Fibroblast of lung (primary cell): ENCODE measurements at regions not wholly inside any gene's neighbourhood (a gene's known extent, or its start where the extent isn't known, plus 50 kb on each side); places are given as distances from the start of the nearest gene placed in this dataset.

Experiments
- EZH2 ChIP-seq: IDR thresholded peaks from 2 replicates; pipeline ENCODE4 v1.5.1; 2012; ENCODE audit warnings: low read length, control low read depth, mild to moderate bottlenecking; ENCODE audit errors: missing control alignments
- TF ChIP-seq, protein P1 (sequence below), 2 donors: IDR thresholded peaks in 1 of 2; conservative IDR thresholded peaks in 1 of 2; 1 replicate in 1 of 2; 2 replicates in 1 of 2; pipeline ENCODE4 v1.5.1; 2011 to 2012; ENCODE audit warnings: low read length in 2 of 2, control low read depth in 1 of 2, inconsistent platforms in 1 of 2, low read depth in 1 of 2, mild to moderate bottlenecking in 1 of 2

GRCh38 chr2:120909102-120909501, 173.4 kb downstream of the GLI2 start:
- TF ChIP-seq, protein P1, sequence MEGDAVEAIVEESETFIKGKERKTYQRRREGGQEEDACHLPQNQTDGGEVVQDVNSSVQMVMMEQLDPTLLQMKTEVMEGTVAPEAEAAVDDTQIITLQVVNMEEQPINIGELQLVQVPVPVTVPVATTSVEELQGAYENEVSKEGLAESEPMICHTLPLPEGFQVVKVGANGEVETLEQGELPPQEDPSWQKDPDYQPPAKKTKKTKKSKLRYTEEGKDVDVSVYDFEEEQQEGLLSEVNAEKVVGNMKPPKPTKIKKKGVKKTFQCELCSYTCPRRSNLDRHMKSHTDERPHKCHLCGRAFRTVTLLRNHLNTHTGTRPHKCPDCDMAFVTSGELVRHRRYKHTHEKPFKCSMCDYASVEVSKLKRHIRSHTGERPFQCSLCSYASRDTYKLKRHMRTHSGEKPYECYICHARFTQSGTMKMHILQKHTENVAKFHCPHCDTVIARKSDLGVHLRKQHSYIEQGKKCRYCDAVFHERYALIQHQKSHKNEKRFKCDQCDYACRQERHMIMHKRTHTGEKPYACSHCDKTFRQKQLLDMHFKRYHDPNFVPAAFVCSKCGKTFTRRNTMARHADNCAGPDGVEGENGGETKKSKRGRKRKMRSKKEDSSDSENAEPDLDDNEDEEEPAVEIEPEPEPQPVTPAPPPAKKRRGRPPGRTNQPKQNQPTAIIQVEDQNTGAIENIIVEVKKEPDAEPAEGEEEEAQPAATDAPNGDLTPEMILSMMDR (conservative IDR thresholded peaks at IDR 0.05 in 1 of 2, IDR thresholded peaks at IDR 0.05 in 1 of 2; ENCODE audit: low read depth in 1 of 2, low read length in 2 of 2): no peak
- TF ChIP-seq EZH2: no peak
